CD4-positive, alpha-beta memory T cell (primary cell): ENCODE measurements at regions not wholly inside any gene's neighbourhood (a gene's known extent, or its start where the extent isn't known, plus 50 kb on each side); places are given as distances from the start of the nearest gene placed in this dataset.

Experiments used
- CTCF ChIA-PET: fragments of 350-600 bp; sonication (Branson Sonifier 250); formaldehyde crosslinking; loops from one replicate; lab custom pipeline; 2021; ENCODE audit warnings: inconsistent platforms; ENCODE audit not compliant: partially characterized antibody; lab: Charles Lee
- POLR2A ChIA-PET: fragments of 350-600 bp; sonication (Branson Sonifier 250); formaldehyde crosslinking; loops from one replicate; lab custom pipeline; 2021; ENCODE audit not compliant: partially characterized antibody; lab: Charles Lee
- DNase-seq, 5 donors: peaks; one replicate each; pipeline versions ENCODE4 v3.0.0 to v3.0.0-alpha.2; 2020 to 2022; ENCODE audit warnings: mixed read lengths in 1 of 5
- H3K27ac ChIP-seq: one replicate; pipeline ENCODE4 v1.7.0; 2013; ENCODE audit warnings: low read depth, low read length
- H3K27me3 ChIP-seq: 2 replicates; pipeline ENCODE4 v1.7.0; 2013; ENCODE audit warnings: mild to moderate bottlenecking, low read length, moderate library complexity; ENCODE audit not compliant: insufficient read depth
- H3K36me3 ChIP-seq: 2 replicates; pipeline ENCODE4 v1.7.0; 2013; ENCODE audit warnings: mild to moderate bottlenecking, low read length, moderate library complexity; ENCODE audit not compliant: insufficient read depth
- H3K4me1 ChIP-seq: 2 replicates; pipeline ENCODE4 v1.7.0; 2013; ENCODE audit warnings: mild to moderate bottlenecking, low read length, moderate library complexity; ENCODE audit not compliant: insufficient read depth
- H3K4me3 ChIP-seq, 2 donors: one replicate each; pipeline ENCODE4 v1.7.0; 2013; ENCODE audit warnings: low read length in 2 of 2, mild to moderate bottlenecking in 1 of 2
- H3K9me3 ChIP-seq, 2 donors: one replicate each; pipeline ENCODE4 v1.7.0; 2013; ENCODE audit warnings: low read length in 2 of 2, control low read depth in 1 of 2; ENCODE audit not compliant: control insufficient read depth in 1 of 2
- H3K27ac Mint-ChIP-seq, 7 donors: one replicate each; pipeline ENCODE4 v1.8.0; 2020 to 2021; ENCODE audit warnings: mixed read lengths in 7 of 7, mild to moderate bottlenecking in 6 of 7, inconsistent platforms in 3 of 7, moderate library complexity in 3 of 7
- H3K27me3 Mint-ChIP-seq, 2 donors: one replicate each; pipeline ENCODE4 v1.8.0; 2020 to 2021; ENCODE audit warnings: mixed read lengths in 2 of 2
- H3K36me3 Mint-ChIP-seq, 2 donors: one replicate each; pipeline ENCODE4 v1.8.0; 2020 to 2021; ENCODE audit warnings: mixed read lengths in 2 of 2, inconsistent platforms in 1 of 2, mild to moderate bottlenecking in 1 of 2
- H3K4me1 Mint-ChIP-seq, 4 donors: one replicate each; pipeline ENCODE4 v1.8.0; 2020 to 2021; ENCODE audit warnings: mixed read lengths in 4 of 4, mild to moderate bottlenecking in 1 of 4
- H3K4me3 Mint-ChIP-seq, 8 donors: one replicate each; pipeline ENCODE4 v1.8.0; 2020 to 2021; ENCODE audit warnings: mixed read lengths in 8 of 8, mild to moderate bottlenecking in 7 of 8, moderate library complexity in 6 of 8, inconsistent platforms in 3 of 8
- H3K9me3 Mint-ChIP-seq, 8 donors: one replicate each; pipeline ENCODE4 v1.8.0; 2020 to 2021; ENCODE audit warnings: mixed read lengths in 8 of 8, mild to moderate bottlenecking in 5 of 8, inconsistent platforms in 3 of 8, moderate library complexity in 1 of 8
- intact Hi-C: fragments of 100-400 bp; cut with micrococcal nuclease; formaldehyde crosslinking; loops from one replicate; pipeline ENCODE4 v1.15.1; 2023

- no peak overlapping the region for H3K4me3 Mint-ChIP-seq
- CTCF ChIA-PET = no interaction called here
- H3K4me1 ChIP-seq = no peaks in the 10 kb centered on the region
- H3K36me3 Mint-ChIP-seq = no peaks in the 10 kb centered on the region
- H3K9me3 ChIP-seq = no peaks in the 10 kb centered on the region
- H3K4me1 Mint-ChIP-seq = no peaks in the 10 kb centered on the region
- peaks cover 3 to 7% of the 10 kb centered on the region in 2 donors for H3K27me3 Mint-ChIP-seq
- DNase-seq = no peak
- no peak overlapping the region for H3K27ac Mint-ChIP-seq
- H3K36me3 ChIP-seq = no peaks in the 10 kb centered on the region
- no peak overlapping the region for H3K4me3 ChIP-seq
- POLR2A ChIA-PET = no interaction called here
- intact Hi-C loops = no loop called here
- H3K9me3 Mint-ChIP-seq = peaks cover 0 to 2% (median 0%) of the 10 kb centered on the region in 8 donors
- H3K27me3 ChIP-seq = no peaks in the 10 kb centered on the region
- H3K27ac ChIP-seq = no peak overlapping the region
Observed at GRCh38 chr12:18919871-18920511, 182.1 kb downstream of the CAPZA3 start.

- Mint-ChIP-seq H3K27me3 (peaks cover 3 to 7% of the 10 kb centered on the region in 2 donors), H3K4me3 (no peak overlapping the region), H3K36me3 (no peaks in the 10 kb centered on the region), H3K27ac (no peak overlapping the region), H3K4me1 (no peaks in the 10 kb centered on the region), H3K9me3 (peaks cover 0 to 2% (median 0%) of the 10 kb centered on the region in 8 donors)
- H3K4me1 ChIP-seq = no peaks in the 10 kb centered on the region
- no peak for DNase-seq
- no peaks in the 10 kb centered on the region for H3K9me3 ChIP-seq
- POLR2A ChIA-PET = no interaction called here
- H3K27me3 ChIP-seq = no peaks in the 10 kb centered on the region
- no peak overlapping the region for H3K4me3 ChIP-seq
- CTCF ChIA-PET = no interaction called here
- H3K36me3 ChIP-seq = no peaks in the 10 kb centered on the region
- intact Hi-C loops = no loop called here
- no peak overlapping the region for H3K27ac ChIP-seq
Observed at GRCh38 chr12:18922851-18923250, 184.9 kb downstream of the CAPZA3 start.

GRCh38 chr12:18923721-18924120, 185.8 kb downstream of the CAPZA3 start:
- no peak overlapping the region for H3K27ac Mint-ChIP-seq
- H3K4me1 Mint-ChIP-seq = no peaks in the 10 kb centered on the region
- no peaks in the 10 kb centered on the region for H3K9me3 ChIP-seq
- H3K27me3 ChIP-seq = no peaks in the 10 kb centered on the region
- no peaks in the 10 kb centered on the region for H3K36me3 Mint-ChIP-seq
- no peak overlapping the region for H3K27ac ChIP-seq
- H3K4me1 ChIP-seq = no peaks in the 10 kb centered on the region
- intact Hi-C loops = no loop called here
- H3K36me3 ChIP-seq = no peaks in the 10 kb centered on the region
- ChIA-PET CTCF (no interaction called here), POLR2A (no interaction called here)
- no peak for DNase-seq
- H3K4me3 Mint-ChIP-seq = no peak overlapping the region
- no peak overlapping the region for H3K4me3 ChIP-seq
- H3K27me3 Mint-ChIP-seq = peaks cover 2 to 7% of the 10 kb centered on the region in 2 donors
- peaks cover 0 to 4% (median 0%) of the 10 kb centered on the region in 8 donors for H3K9me3 Mint-ChIP-seq

DNA sequence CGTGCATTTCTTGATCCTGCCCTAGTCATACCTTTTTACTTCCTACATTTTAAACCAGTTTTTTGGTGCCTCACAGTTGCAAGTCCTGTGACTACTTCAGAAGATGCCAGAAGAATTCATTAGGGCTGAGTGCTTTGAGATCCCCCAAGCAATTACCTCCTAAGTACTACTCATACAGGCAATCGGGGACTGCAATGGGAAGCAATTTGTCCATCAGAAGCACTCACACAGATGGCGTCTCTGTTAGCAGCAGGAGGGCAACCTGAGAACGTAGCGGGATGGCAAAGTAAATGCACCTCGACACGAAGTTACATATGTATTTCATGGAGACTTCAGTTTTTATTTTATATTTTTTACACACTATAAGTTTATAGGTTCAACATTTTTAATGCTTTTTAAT, 188.3 kb downstream of the CAPZA3 start:
- Mint-ChIP-seq H3K4me1 (no peaks in the 10 kb centered on the region), H3K4me3 (no peak overlapping the region), H3K27me3 (peaks cover 2 to 7% of the 10 kb centered on the region in 2 donors), H3K27ac (no peak overlapping the region), H3K9me3 (peaks cover 2 to 7% (median 4%) of the 10 kb centered on the region in 8 donors), H3K36me3 (no peaks in the 10 kb centered on the region)
- no peaks in the 10 kb centered on the region for H3K9me3 ChIP-seq
- H3K36me3 ChIP-seq = no peaks in the 10 kb centered on the region
- H3K27me3 ChIP-seq = no peaks in the 10 kb centered on the region
- H3K4me1 ChIP-seq = no peaks in the 10 kb centered on the region
- ChIA-PET CTCF (no interaction called here), POLR2A (no interaction called here)
- no peak overlapping the region for H3K4me3 ChIP-seq
- H3K27ac ChIP-seq = no peak overlapping the region
- DNase-seq = no peak
- intact Hi-C loops = no loop called here

GRCh38 chr12:18932211-18932610, 194.3 kb downstream of the CAPZA3 start:
- Histone ChIP-seq H3K36me3 (no peaks in the 10 kb centered on the region), H3K4me1 (no peaks in the 10 kb centered on the region), H3K4me3 (no peak overlapping the region), H3K27ac (no peak overlapping the region), H3K9me3 (no peaks in the 10 kb centered on the region), H3K27me3 (no peaks in the 10 kb centered on the region)
- DNase-seq = no peak
- Mint-ChIP-seq H3K9me3 (peaks cover 2 to 9% (median 5%) of the 10 kb centered on the region in 8 donors), H3K27me3 (peaks cover 0 to 1% of the 10 kb centered on the region in 2 donors), H3K4me1 (no peaks in the 10 kb centered on the region), H3K4me3 (no peak overlapping the region), H3K36me3 (no peaks in the 10 kb centered on the region), H3K27ac (no peak overlapping the region)
- POLR2A ChIA-PET = no interaction called here
- CTCF ChIA-PET = no interaction called here
- intact Hi-C loops = no loop called here

GRCh38 chr12:18932715-18933114, 194.8 kb downstream of the CAPZA3 start:
- CTCF ChIA-PET = no interaction called here
- Mint-ChIP-seq H3K27ac (no peak overlapping the region), H3K9me3 (peaks cover 2 to 9% (median 5%) of the 10 kb centered on the region in 8 donors), H3K36me3 (no peaks in the 10 kb centered on the region), H3K27me3 (peaks cover 0 to 1% of the 10 kb centered on the region in 2 donors), H3K4me1 (no peaks in the 10 kb centered on the region), H3K4me3 (no peak overlapping the region)
- Histone ChIP-seq H3K4me1 (no peaks in the 10 kb centered on the region), H3K4me3 (no peak overlapping the region), H3K36me3 (no peaks in the 10 kb centered on the region), H3K9me3 (no peaks in the 10 kb centered on the region), H3K27ac (no peak overlapping the region), H3K27me3 (no peaks in the 10 kb centered on the region)
- no peak for DNase-seq
- POLR2A ChIA-PET = no interaction called here
- intact Hi-C loops = no loop called here

- intact Hi-C loops = no loop called here
- Mint-ChIP-seq H3K36me3 (no peaks in the 10 kb centered on the region), H3K9me3 (peaks cover 0 to 8% (median 3%) of the 10 kb centered on the region in 8 donors), H3K4me1 (no peaks in the 10 kb centered on the region), H3K27ac (no peak overlapping the region), H3K27me3 (peaks cover 0 to 1% of the 10 kb centered on the region in 2 donors), H3K4me3 (no peak overlapping the region)
- H3K27ac ChIP-seq = no peak overlapping the region
- no peaks in the 10 kb centered on the region for H3K27me3 ChIP-seq
- ChIA-PET CTCF (no interaction called here), POLR2A (no interaction called here)
- DNase-seq = no peak
- H3K4me3 ChIP-seq = no peak overlapping the region
- no peaks in the 10 kb centered on the region for H3K9me3 ChIP-seq
- no peaks in the 10 kb centered on the region for H3K4me1 ChIP-seq
- H3K36me3 ChIP-seq = no peaks in the 10 kb centered on the region
Observed at GRCh38 chr12:18935371-18935965, 194.1 kb upstream of the PLEKHA5 start.
